NCI-H345 treated with DMSO at 0.1 percent for 48 hours (cell line): ENCODE measurements at regions not wholly inside any gene's neighbourhood (a gene's known extent, or its start where the extent isn't known, plus 50 kb on each side); places are given as distances from the start of the nearest gene placed in this dataset.
"Not testable (repeated sequence)": the region's sequence is repeated elsewhere in the genome, so short reads cannot be mapped to it uniquely, and the experiment has no call there.

Experiments
- DNase-seq: peaks from one replicate; lab custom pipeline; 2025; ENCODE audit not compliant: unreplicated experiment; lab: John Stamatoyannopoulos, UW

- no peak for DNase-seq
Measured at GRCh38 chr11:81337756-81338155, 1395.9 kb downstream of the FAM181B start.

DNA sequence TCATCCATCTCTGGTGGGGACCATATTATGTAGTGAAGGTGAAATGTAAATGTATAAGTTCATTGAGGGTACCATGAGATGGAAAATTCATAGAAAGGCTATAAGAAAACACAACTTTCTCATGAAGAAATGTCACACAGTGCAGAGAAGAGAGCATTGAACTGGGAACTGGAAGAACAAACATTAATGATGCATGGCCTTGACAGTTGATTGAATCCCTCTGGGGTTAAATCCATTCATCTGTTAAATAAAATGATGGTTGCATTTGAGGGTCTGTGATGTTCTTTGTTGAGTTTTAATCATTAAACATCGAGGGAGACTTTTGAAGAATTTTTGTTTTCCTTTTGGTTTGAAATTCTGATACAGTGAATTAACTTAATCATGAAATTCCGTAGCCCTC lies 1401.4 kb downstream of the FAM181B start:
- DNase-seq: no peak

- no peak for DNase-seq
Measured at GRCh38 chr11:81331611-81332235, 1401.9 kb downstream of the FAM181B start.

GRCh38 chr11:81331088-81331487 lies 1402.6 kb downstream of the FAM181B start:
- no peak for DNase-seq

- DNase-seq: no peak
Measured at GRCh38 chr11:81303038-81303664, 1430.5 kb downstream of the FAM181B start.

GRCh38 chr11:81301166-81301830 lies 1432.4 kb downstream of the FAM181B start:
- no peak for DNase-seq

GRCh38 chr11:81286959-81287358 lies 1446.7 kb downstream of the FAM181B start:
- no peak for DNase-seq

GRCh38 chr11:81286550-81286949 lies 1447.1 kb downstream of the FAM181B start:
- no peak for DNase-seq

DNA sequence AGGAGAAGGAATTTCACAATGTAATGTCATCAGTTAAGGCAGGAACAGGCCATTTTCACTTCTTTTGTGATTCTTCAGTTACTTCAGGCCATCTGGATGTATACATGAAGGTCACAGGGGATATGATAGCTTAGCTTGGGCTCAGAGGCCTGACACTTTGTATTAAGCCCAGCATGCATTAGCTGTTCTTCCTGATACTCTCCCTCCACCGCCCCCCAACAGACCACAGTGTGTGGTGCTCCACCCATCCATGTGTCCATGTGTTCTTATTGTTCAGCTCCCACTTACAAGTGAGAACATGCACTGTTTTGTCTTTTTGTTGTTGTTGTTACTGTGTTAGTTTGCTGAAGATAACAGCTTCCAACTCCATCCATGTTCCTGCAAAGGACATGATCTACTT lies 1453.4 kb downstream of the FAM181B start:
- DNase-seq: not testable (repeated sequence)

DNA sequence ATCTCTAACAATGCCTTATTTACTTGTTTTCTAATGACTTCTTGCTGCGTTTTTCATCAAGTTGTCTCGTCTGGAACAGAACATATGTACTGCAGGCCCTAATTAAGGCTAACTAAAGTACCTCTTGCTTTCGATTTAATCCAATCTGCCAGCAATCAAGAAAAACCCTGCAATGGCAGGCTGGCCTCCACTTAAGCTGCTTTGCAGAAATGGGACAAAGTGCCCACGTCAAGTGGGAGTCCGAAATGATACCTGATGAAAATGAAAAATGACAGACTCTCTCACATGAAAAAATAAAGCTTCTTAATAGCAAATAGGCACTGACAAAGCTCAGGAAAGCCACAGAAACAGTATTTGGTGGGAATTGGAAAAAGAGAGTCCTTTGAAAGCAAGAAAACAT lies 1454.7 kb downstream of the FAM181B start:
- DNase-seq: no peak

GRCh38 chr11:81270686-81271085 lies 1463.0 kb downstream of the FAM181B start:
- no peak for DNase-seq

- DNase-seq: no peak
Measured at GRCh38 chr11:81267246-81267645, 1466.4 kb downstream of the FAM181B start.

- no peak for DNase-seq
Measured at GRCh38 chr11:81259471-81259870, 1474.2 kb downstream of the FAM181B start.

DNA sequence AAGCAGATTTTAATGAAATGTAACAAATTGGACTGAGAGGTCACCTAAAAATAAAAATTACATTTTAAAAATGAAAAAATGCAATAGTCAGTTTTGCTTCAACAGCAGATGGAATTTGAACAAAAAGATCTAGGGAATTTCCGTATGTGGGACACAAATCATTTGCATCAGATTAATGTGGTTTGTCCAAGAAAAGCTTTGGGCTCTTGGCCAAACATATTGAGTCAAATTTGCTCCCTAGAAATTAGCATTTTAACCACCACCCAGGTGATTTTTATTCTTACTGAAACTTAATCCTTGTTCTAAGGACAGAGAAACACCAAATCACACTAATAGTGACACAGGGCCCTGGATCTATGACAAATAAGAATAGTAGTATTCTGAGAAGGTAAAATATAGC lies 1477.8 kb downstream of the FAM181B start:
- no peak for DNase-seq

DNA sequence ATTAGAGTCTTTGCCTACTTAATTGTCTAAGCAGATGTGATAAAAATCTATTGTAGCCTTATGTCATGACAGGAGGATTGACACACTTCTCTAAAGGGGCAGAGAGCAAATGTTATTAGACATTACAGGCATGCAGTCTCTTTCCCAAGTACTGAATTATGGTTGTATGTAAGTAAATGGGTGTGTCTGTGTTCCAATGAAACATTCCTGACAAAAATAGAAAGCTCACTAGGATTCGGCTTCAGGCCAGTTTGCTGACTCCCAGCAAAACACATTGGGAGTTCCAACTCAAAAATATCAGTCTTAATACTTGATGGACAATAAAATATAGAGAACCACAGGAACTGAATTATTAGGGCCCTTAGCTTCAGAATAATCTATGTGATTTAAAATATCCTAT lies 1480.4 kb downstream of the FAM181B start:
- DNase-seq: no peak

GRCh38 chr11:81246941-81247340 lies 1486.7 kb downstream of the FAM181B start:
- DNase-seq: no peak

GRCh38 chr11:81245791-81246190 lies 1487.9 kb downstream of the FAM181B start:
- no peak for DNase-seq

GRCh38 chr11:81241672-81242275 lies 1491.9 kb downstream of the FAM181B start:
- no peak for DNase-seq

DNA sequence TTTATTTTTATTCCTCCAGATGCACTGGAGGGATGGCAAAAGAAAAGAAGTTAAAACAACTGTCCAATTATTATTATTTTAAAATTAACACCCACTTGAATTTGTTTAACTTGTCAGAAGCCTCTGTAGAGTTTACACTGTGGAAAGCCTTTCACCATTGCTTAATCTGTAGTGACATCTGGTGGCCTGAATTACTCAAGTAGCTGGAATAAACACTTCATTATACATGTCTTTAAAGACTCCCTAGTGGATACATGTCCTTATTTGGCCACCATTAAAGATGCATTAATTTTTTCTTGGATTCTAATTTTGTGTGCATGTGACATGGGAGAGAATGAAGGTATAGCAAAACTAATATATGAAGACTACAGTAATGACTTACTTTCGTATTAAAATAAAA lies 1496.5 kb downstream of the FAM181B start:
- DNase-seq: peak; percentile 70

- DNase-seq: not testable (repeated sequence)
Measured at GRCh38 chr11:81227409-81227808, 1506.3 kb downstream of the FAM181B start.

GRCh38 chr11:81224396-81224795 lies 1509.3 kb downstream of the FAM181B start:
- DNase-seq: no peak

DNA sequence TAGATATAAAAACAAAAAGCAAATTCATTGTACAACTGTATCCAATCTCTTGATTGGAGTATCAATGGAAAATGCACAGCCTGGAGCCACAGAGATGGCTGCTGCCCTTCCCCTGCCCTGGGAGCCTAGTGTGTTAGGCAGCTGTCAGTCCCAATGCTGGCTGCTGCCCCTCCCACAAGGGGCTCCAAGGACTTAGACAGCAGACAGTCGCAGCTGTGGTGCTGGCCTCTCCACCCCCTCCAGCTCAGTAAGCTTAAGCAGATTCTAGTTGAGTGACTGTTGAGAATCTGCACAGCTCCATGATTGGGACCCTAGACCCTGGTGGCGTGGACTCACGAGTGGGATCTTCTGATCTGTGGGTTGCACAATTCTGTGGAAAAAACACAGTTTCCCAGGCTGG lies 1511.2 kb downstream of the FAM181B start:
- DNase-seq: no peak
